Cardiac muscle cell (in vitro differentiated cells and primary cell): ENCODE measurements at regions not wholly inside any gene's neighbourhood (a gene's known extent, or its start where the extent isn't known, plus 50 kb on each side); places are given as distances from the start of the nearest gene placed in this dataset.
"Not testable (repeated sequence)": the region's sequence is repeated elsewhere in the genome, so short reads cannot be mapped to it uniquely, and the experiment has no call there.

Source experiments
- DNase-seq, 2 donors: peaks; one replicate each; pipeline versions ENCODE4 v3.0.0 to v3.0.0-alpha.2; 2010 to 2017; ENCODE audit warnings: low read depth in 1 of 2, low spot score in 1 of 2
- H3K27ac ChIP-seq: fragments of 200-600 bp; sonication (generic); 2 replicates; pipeline ENCODE4 v1.5.1; 2016
- H3K27me3 ChIP-seq: fragments of 200-600 bp; sonication (generic); 2 replicates; pipeline ENCODE4 v1.6.0; 2016; ENCODE audit warnings: control low read depth
- H3K36me3 ChIP-seq: fragments of 200-600 bp; sonication (generic); 2 replicates; pipeline ENCODE4 v1.5.1; 2016; ENCODE audit warnings: control low read depth
- H3K4me1 ChIP-seq: fragments of 200-600 bp; sonication (generic); 2 replicates; pipeline ENCODE4 v1.8.1; 2017; ENCODE audit warnings: low read depth, mild to moderate bottlenecking, mixed run types
- H3K4me3 ChIP-seq: fragments of 200-600 bp; sonication (generic); 2 replicates; pipeline ENCODE4 v1.5.1; 2016; ENCODE audit warnings: mild to moderate bottlenecking
- H3K9me3 ChIP-seq: fragments of 200-600 bp; sonication (generic); 2 replicates; pipeline ENCODE4 v1.5.1; 2017; ENCODE audit warnings: low read depth, mild to moderate bottlenecking, control low read depth
- CTCF ChIP-seq: IDR thresholded peaks from 2 replicates; pipeline ENCODE4 v1.5.1; 2012; ENCODE audit warnings: low read depth, mild to moderate bottlenecking, low read length

DNA sequence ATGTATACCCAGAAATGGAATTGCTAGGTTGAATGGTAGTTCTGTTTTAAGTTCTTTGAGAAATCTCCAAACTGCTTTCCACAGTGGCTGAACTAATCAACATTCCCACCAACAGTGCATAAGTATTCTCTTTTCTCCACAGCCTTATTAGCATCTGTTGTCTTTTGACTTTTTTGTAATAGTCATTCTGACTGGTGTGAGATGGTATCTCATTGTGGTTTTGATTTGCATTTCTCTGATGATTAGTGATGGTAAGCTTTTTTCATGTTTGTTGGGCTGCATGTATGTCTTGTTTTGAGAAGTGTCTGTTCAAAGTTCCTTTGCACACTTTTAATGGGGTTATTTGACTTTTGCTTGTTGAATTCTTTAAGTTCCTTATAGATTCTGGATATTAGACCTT, 52.4 kb upstream of the EHHADH start:
- not testable (repeated sequence) for H3K4me1 ChIP-seq, H3K9me3 ChIP-seq, H3K27me3 ChIP-seq, H3K4me3 ChIP-seq, H3K36me3 ChIP-seq, H3K27ac ChIP-seq, DNase-seq

GRCh38 chr3:185306847-185307246, 53.0 kb upstream of the EHHADH start:
- H3K9me3 ChIP-seq, result no peaks in the 10 kb centered on the region
- TF ChIP-seq CTCF, result no peak
- DNase-seq, result no peak
- no peaks in the 10 kb centered on the region for H3K27me3 ChIP-seq
- H3K36me3 ChIP-seq, result no peaks in the 10 kb centered on the region
- H3K4me1 ChIP-seq, result no peaks in the 10 kb centered on the region
- no peak overlapping the region for H3K4me3 ChIP-seq
- no peak overlapping the region for H3K27ac ChIP-seq

DNA sequence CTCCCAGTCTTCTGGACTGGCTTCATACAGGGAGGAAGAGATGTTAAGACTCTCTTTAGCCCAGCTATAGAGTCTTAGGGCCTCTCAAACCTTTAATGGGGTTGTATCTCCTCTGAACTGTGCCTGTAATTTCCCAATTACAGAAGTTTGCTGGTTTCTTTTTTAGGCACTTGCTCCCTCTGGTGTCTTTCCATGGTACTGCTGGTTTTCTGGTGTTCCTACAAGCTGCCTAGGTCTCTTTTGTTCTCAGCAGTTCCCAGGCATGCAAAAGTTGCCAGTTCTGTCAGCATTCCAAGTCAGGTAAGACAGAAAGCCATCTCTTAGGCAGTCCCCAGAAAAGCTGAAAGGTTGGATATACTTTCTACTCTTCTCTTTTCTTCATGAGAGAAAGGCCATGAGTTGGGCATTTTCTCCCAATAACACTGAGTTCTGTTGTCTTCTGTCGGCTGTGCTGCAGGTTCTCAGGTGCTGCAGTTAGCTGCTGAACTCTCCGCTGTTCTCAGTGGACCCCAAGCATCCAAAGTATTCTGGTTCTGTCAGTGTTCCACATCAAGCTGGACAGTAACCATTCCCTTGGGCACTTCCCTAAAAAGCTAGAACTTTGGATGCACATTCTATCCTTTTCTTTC, 54.4 kb upstream of the EHHADH start:
- H3K9me3 ChIP-seq, result no peaks in the 10 kb centered on the region
- H3K27ac ChIP-seq, result no peak overlapping the region
- no peaks in the 10 kb centered on the region for H3K4me1 ChIP-seq
- H3K36me3 ChIP-seq, result no peaks in the 10 kb centered on the region
- no peaks in the 10 kb centered on the region for H3K27me3 ChIP-seq
- DNase-seq, result peak; percentile 56 to 83
- H3K4me3 ChIP-seq, result no peak overlapping the region
- TF ChIP-seq CTCF, result peak; percentile 89

- Histone ChIP-seq H3K36me3 (no peaks in the 10 kb centered on the region), H3K4me3 (no peak overlapping the region), H3K9me3 (no peaks in the 10 kb centered on the region), H3K27me3 (no peaks in the 10 kb centered on the region), H3K4me1 (no peaks in the 10 kb centered on the region), H3K27ac (no peak overlapping the region)
- DNase-seq, result no peak
- no peak for TF ChIP-seq CTCF
Measured at GRCh38 chr3:185309302-185309701, 53.6 kb upstream of the MAP3K13 start.

GRCh38 chr3:185309795-185310194, 53.1 kb upstream of the MAP3K13 start:
- Histone ChIP-seq H3K4me3 (no peak overlapping the region), H3K27ac (no peak overlapping the region)
- no peak for DNase-seq

DNA sequence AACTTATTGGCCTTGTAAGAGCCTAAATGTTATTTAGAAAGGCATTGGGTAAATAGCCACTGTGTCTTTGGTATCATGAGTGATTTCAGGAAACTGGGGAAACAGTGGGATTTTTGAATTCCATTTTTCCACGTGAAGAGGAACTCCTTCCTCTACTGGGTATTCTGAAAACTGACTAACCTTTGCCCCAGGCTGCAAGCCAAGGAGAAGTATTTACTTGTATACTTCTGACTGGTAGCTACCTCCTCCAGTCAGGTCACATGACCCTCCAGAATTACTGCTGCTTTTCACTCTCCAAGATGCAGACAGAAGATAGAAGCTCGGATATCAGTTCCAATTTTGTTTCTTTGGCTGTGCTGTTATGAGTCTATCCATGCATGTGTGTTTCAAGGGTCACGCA, 50.9 kb upstream of the MAP3K13 start:
- Histone ChIP-seq H3K36me3 (no peaks in the 10 kb centered on the region), H3K4me1 (no peaks in the 10 kb centered on the region), H3K27me3 (no peaks in the 10 kb centered on the region), H3K9me3 (no peaks in the 10 kb centered on the region), H3K27ac (no peak overlapping the region), H3K4me3 (no peak overlapping the region)
- no peak for TF ChIP-seq CTCF
- no peak for DNase-seq

More at GRCh38 chr3:185309795-185310194, 53.1 kb upstream of the MAP3K13 start:
- Histone ChIP-seq H3K4me1 (no peaks in the 10 kb centered on the region), H3K9me3 (no peaks in the 10 kb centered on the region), H3K27me3 (no peaks in the 10 kb centered on the region), H3K36me3 (no peaks in the 10 kb centered on the region)
- TF ChIP-seq CTCF, result no peak
